GM18508 (cell line): ENCODE measurements at regions not wholly inside any gene's neighbourhood (a gene's known extent, or its start where the extent isn't known, plus 50 kb on each side); places are given as distances from the start of the nearest gene placed in this dataset.
"Not testable (repeated sequence)": the region's sequence is repeated elsewhere in the genome, so short reads cannot be mapped to it uniquely, and the experiment has no call there.

Experiments used
- ATAC-seq: cut with Tn5 transposase; IDR thresholded peaks from one replicate; pipeline ENCODE4 v1.9.1; 2021; ENCODE audit warnings: moderate number of reproducible peaks; ENCODE audit not compliant: insufficient read depth, unreplicated experiment

GRCh38 chr2:163132850-163133249, 294.3 kb upstream of the KCNH7 start:
- ATAC-seq: no peak

- not testable (repeated sequence) for ATAC-seq
Measured at GRCh38 chr2:163132207-163132606, 293.6 kb upstream of the KCNH7 start.

- no peak for ATAC-seq
Measured at GRCh38 chr2:163123526-163123925, 285.0 kb upstream of the KCNH7 start.

- no peak for ATAC-seq
Measured at GRCh38 chr2:163122257-163122656, 283.7 kb upstream of the KCNH7 start.

- ATAC-seq: no peak
Measured at GRCh38 chr2:163121483-163121882, 282.9 kb upstream of the KCNH7 start.

GRCh38 chr2:163119966-163120365, 281.4 kb upstream of the KCNH7 start:
- ATAC-seq: no peak

- no peak for ATAC-seq
Measured at GRCh38 chr2:163086940-163087339, 248.4 kb upstream of the KCNH7 start.

GRCh38 chr2:163085366-163086024, 246.9 kb upstream of the KCNH7 start:
- ATAC-seq: not testable (repeated sequence)

GRCh38 chr2:163081754-163082153, 243.2 kb upstream of the KCNH7 start:
- no peak for ATAC-seq

GRCh38 chr2:163077241-163077640, 238.7 kb upstream of the KCNH7 start:
- ATAC-seq: no peak

- ATAC-seq: no peak
Measured at GRCh38 chr2:163066085-163066484, 227.5 kb upstream of the KCNH7 start.

GRCh38 chr2:163062524-163062923, 224.0 kb upstream of the KCNH7 start:
- no peak for ATAC-seq

- no peak for ATAC-seq
Measured at GRCh38 chr2:163046615-163047014, 208.0 kb upstream of the KCNH7 start.

- ATAC-seq: no peak
Measured at GRCh38 chr2:163045830-163046229, 207.3 kb upstream of the KCNH7 start.

GRCh38 chr2:163044114-163044513, 205.5 kb upstream of the KCNH7 start:
- no peak for ATAC-seq

- no peak for ATAC-seq
Measured at GRCh38 chr2:163043201-163043600, 204.6 kb upstream of the KCNH7 start.

- ATAC-seq: no peak
Measured at GRCh38 chr2:163039266-163039665, 200.7 kb upstream of the KCNH7 start.

- ATAC-seq: no peak
Measured at GRCh38 chr2:163028807-163029206, 190.2 kb upstream of the KCNH7 start.

GRCh38 chr2:163026136-163026775, 187.7 kb upstream of the KCNH7 start:
- ATAC-seq: not testable (repeated sequence)

- ATAC-seq: not testable (repeated sequence)
Measured at GRCh38 chr2:163016882-163017281, 178.3 kb upstream of the KCNH7 start.

- no peak for ATAC-seq
Measured at GRCh38 chr2:163011000-163011399, 172.4 kb upstream of the KCNH7 start.

GRCh38 chr2:163008642-163009041, 170.1 kb upstream of the KCNH7 start:
- ATAC-seq: no peak
